Smooth muscle cell (in vitro differentiated cells): ENCODE measurements at regions not wholly inside any gene's neighbourhood (a gene's known extent, or its start where the extent isn't known, plus 50 kb on each side); places are given as distances from the start of the nearest gene placed in this dataset.

Experiments
- DNase-seq: peaks from one replicate; lab custom pipeline; 2025; ENCODE audit not compliant: unreplicated experiment; lab: John Stamatoyannopoulos, UW
- H2AFZ ChIP-seq: fragments of 200-600 bp; sonication (generic); 2 replicates; pipeline ENCODE4 v1.6.0; 2016; ENCODE audit warnings: antibody characterized with exemption, low read depth, mild to moderate bottlenecking
- H3F3A ChIP-seq: fragments of 200-600 bp; sonication (generic); 2 replicates; pipeline ENCODE4 v1.6.0; 2017; ENCODE audit warnings: antibody characterized with exemption, low read depth
- H3K27ac ChIP-seq: fragments of 200-600 bp; sonication (generic); 2 replicates; pipeline ENCODE4 v1.5.1; 2016; ENCODE audit warnings: low read depth, mild to moderate bottlenecking
- H3K27me3 ChIP-seq: fragments of 200-600 bp; sonication (generic); 2 replicates; pipeline ENCODE4 v1.6.1; 2016; ENCODE audit warnings: low read depth, mild to moderate bottlenecking
- H3K36me3 ChIP-seq: fragments of 200-600 bp; sonication (generic); 2 replicates; pipeline ENCODE4 v1.5.1; 2016; ENCODE audit warnings: low read depth
- H3K4me1 ChIP-seq: fragments of 200-600 bp; sonication (generic); 2 replicates; pipeline ENCODE4 v1.5.1; 2016; ENCODE audit warnings: low read depth
- H3K4me2 ChIP-seq: fragments of 200-600 bp; sonication (generic); 2 replicates; pipeline ENCODE4 v1.6.0; 2016; ENCODE audit warnings: mild to moderate bottlenecking
- H3K4me3 ChIP-seq: fragments of 200-600 bp; sonication (generic); 2 replicates; pipeline ENCODE4 v1.5.1; 2016; ENCODE audit warnings: mild to moderate bottlenecking
- H3K79me2 ChIP-seq: fragments of 200-600 bp; sonication (generic); 2 replicates; pipeline ENCODE4 v1.6.0; 2016; ENCODE audit warnings: low read depth, mild to moderate bottlenecking
- H3K9ac ChIP-seq: fragments of 200-600 bp; sonication (generic); 2 replicates; pipeline ENCODE4 v1.6.0; 2016; ENCODE audit warnings: low read depth
- H3K9me3 ChIP-seq: fragments of 200-600 bp; sonication (generic); replicated peaks from 2 replicates; pipeline ENCODE4 v1.5.1; 2016; ENCODE audit warnings: low read depth
- H4K20me1 ChIP-seq: fragments of 200-600 bp; sonication (generic); 2 replicates; pipeline ENCODE4 v1.6.0; 2016; ENCODE audit warnings: low read depth
- CTCF ChIP-seq: fragments of 200-600 bp; sonication (generic); IDR thresholded peaks from 2 replicates; pipeline ENCODE4 v1.5.1; 2017; ENCODE audit warnings: borderline replicate concordance, mild to moderate bottlenecking, antibody characterized with exemption; ENCODE audit not compliant: insufficient read depth, poor library complexity, severe bottlenecking
- WGBS: methylation state at CpG from one replicate; pipeline ENCODE4 v1.1.7; 2016; ENCODE audit warnings: low lambda C conversion rate; 5-methylcytosine and 5-hydroxymethylcytosine counted together

DNA sequence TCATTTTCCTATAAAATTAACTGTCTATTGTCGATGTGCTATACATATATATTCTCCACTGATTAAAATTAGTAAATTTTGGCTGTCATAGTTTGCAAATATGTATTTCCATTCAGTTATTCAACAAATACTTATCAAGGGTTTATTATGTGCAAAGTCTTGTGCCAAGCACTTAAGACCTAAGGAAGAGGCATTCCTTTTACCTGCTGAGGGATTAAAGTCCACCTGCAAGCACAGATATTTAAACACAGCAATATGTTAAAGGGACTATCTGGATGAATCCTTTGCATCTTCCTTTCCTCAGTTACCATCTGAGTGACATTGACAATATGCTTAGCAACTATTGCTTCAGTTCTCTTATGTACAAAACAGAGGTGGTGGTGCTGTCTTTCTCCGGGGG, 89.3 kb downstream of the LIG4 start:
- Histone ChIP-seq H3K4me3 (no peak overlapping the region), H3K79me2 (no peaks in the 10 kb centered on the region), H3K9me3 (no peaks in the 10 kb centered on the region), H3K27ac (no peak overlapping the region), H3K4me1 (no peaks in the 10 kb centered on the region), H3F3A (no peaks in the 10 kb centered on the region), H2AFZ (no peak overlapping the region), H3K4me2 (no peak overlapping the region), H3K36me3 (no peaks in the 10 kb centered on the region), H4K20me1 (no peaks in the 10 kb centered on the region), H3K27me3 (no peaks in the 10 kb centered on the region), H3K9ac (no peak overlapping the region)
- DNase-seq = no peak
- no peak for TF ChIP-seq CTCF
- 89% methylated on average over 2 of the region's 2 CpGs for WGBS

DNA sequence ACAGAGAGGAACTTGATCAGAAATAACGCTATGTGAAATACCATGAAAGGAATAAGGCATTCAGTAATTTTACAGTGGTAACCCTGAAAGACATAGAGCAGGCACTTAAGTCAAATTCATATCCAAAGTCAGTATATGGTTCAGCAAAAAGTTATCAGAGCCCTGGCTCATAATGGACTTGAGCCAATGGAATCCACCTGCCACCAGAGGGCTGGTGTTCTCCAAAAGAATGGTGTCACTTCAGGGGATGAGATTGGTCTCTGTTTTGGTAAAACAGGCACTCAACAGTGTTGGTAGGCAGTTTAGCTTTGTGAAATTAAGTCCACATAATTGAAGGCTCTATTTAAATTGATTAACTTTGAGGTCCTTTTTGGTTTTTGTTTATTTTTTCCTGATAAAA, 93.9 kb downstream of the LIG4 start:
- H3K4me1 ChIP-seq = no peaks in the 10 kb centered on the region
- H3K9me3 ChIP-seq = no peaks in the 10 kb centered on the region
- H3K27ac ChIP-seq = no peak overlapping the region
- 95% methylated on average over 1 of the region's 1 CpG for WGBS
- H3K36me3 ChIP-seq = no peaks in the 10 kb centered on the region
- H3K4me2 ChIP-seq = no peak overlapping the region
- no peaks in the 10 kb centered on the region for H4K20me1 ChIP-seq
- no peaks in the 10 kb centered on the region for H3F3A ChIP-seq
- no peak overlapping the region for H2AFZ ChIP-seq
- no peak for TF ChIP-seq CTCF
- DNase-seq = no peak
- H3K4me3 ChIP-seq = no peak overlapping the region
- no peaks in the 10 kb centered on the region for H3K27me3 ChIP-seq
- no peak overlapping the region for H3K9ac ChIP-seq
- H3K79me2 ChIP-seq = no peaks in the 10 kb centered on the region

GRCh38 chr13:108120856-108121255, 94.5 kb downstream of the LIG4 start:
- H3K4me3 ChIP-seq = no peak overlapping the region

More at GRCh38 chr13:108120856-108121255, 94.5 kb downstream of the LIG4 start:
- H3K9me3 ChIP-seq = no peaks in the 10 kb centered on the region
- H3K27me3 ChIP-seq = no peaks in the 10 kb centered on the region
- no peaks in the 10 kb centered on the region for H3K4me1 ChIP-seq
- no peak overlapping the region for H2AFZ ChIP-seq
- H3K27ac ChIP-seq = no peak overlapping the region
- no peak overlapping the region for H3K9ac ChIP-seq
- DNase-seq = no peak
- H3K4me2 ChIP-seq = no peak overlapping the region
- H3K79me2 ChIP-seq = no peaks in the 10 kb centered on the region
- WGBS = 71% methylated on average over 7 of the region's 7 CpGs
- no peaks in the 10 kb centered on the region for H4K20me1 ChIP-seq
- TF ChIP-seq CTCF = no peak
- no peaks in the 10 kb centered on the region for H3F3A ChIP-seq
- H3K36me3 ChIP-seq = no peaks in the 10 kb centered on the region
